ENCODE measurements at regions not wholly inside any gene's neighbourhood (a gene's known extent, or its start where the extent isn't known, plus 50 kb on each side); places are given as distances from the start of the nearest gene placed in this dataset.

DNA sequence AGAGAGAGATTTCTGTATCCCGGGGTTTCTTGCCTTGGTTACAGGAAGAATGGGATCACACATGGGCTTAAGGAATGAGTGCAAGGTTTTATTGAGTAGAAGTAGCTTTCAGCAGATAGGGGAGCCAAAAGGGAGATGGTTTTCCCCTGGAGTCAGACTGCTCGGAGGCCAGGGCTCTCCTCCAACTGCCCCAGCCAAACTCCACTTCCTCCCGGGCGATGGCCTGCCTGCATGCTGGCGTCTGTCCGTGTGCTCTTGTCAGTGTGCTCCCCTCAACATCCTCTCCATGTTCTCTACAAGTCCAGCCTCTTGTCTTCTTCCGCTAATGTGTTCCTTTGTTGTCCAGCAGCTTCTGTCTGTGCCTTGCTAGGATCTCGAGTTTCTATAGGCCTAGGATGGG is 421.3 kb upstream of the ADGRL2 start:
- no peak for DNase-seq

DNA sequence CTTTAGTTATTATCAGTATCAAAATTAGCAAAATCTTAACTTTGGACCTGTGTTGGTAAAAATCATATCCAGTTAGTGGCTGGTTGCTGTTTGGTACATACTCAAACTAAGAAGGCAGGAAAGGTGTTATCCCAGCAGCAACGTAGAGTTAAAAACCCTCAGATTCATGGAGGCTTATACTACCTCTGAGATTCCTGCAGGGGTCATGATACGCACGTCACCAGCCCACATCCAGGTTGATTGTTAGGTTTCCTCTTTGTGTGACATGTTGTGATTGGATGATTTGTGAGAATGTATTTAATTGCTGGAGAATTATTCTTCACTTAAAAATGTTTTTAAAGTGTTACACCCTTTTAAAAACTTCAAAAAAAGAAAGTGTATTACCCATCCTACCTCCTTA is 423.3 kb upstream of the ADGRL2 start:
- no peak for DNase-seq

DNA sequence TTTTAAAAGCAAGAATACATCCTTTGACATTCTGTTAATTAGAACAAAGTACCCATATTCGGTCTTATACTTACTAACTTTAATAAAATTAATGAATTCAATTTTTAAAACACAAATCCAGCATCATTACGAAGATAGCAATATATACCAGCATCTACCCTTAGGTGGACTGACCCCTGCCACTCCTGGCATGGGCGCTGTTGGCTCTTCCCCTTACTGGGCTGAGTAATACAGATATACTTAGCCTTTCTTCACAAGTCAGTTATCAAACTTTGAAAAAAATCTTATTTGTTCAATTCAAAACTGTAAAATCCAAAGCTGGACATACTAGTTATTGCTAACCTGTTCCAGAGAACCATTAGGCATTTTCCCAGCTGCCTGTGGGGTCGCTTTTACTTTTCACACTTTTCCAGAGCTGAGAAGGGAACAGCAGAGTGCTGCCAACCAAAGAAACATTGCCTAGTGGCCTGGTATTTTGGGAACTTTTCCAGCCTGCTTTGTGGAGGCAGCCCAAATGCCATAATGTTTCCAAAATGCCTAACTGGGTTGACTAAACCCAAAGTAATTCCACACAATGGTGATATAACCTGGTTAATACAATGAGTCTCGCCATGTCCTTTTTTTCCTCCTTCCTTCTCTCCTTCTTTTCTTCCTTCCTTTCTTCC is 424.7 kb upstream of the ADGRL2 start:
- DNase-seq, result no peak

DNA sequence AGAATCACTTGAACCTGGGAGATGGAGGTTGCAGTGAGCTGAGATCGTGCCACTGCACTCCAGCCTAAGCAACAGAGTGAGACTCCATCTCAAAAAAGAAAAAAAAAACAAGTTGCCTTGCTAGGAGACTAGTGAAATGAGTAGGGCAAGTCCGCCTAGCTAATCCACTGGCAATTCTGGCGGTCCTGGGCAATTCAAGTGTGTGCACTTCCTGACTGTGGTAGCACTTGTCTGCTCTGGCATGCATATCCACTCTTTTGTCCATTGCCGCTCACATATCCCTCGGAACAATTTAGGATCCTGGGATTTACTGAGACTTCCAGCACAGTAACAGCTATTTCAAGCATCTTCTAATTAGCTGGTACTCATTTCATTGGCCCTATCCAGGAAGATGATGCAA is 426.3 kb upstream of the ADGRL2 start:
- no peak for DNase-seq

DNA sequence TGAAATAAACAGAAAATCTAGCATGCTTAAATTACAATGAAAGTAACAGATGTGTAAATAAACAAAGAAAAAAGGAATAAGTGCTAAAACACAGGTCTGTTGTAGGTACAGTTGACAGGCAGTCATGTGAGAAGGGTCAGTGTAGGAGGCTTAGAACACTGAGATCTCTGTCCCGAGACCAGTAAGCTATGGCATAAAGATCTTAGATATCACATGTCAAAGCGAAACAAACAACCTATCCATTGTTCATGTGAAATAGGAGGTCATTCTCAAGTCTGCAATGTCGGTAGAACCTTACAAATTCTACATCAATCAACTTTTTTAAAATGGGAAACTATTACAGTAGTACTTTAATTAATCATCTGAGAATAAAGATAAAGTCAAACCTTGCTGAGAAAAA is 428.9 kb upstream of the ADGRL2 start:
- no peak for DNase-seq

DNA sequence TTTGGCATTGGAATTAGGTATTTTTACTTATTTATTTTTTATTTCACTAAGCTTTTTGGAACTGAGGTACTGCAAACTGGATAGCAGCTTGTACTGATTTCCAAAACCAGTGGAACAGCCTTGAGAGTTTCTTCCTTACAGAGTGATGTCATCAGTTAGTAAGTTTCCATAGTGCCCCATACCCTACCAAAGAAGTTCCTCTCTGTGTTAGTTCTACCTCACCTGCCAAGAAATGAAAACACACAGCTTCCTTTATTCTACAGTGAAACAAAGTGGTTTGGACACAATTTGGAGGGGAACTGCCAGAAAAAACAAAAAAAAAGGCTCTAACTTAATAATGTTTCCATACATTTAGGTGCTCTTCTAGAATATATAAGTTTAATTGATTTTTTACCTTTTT is 430.9 kb upstream of the ADGRL2 start:
- DNase-seq, result no peak

DNA sequence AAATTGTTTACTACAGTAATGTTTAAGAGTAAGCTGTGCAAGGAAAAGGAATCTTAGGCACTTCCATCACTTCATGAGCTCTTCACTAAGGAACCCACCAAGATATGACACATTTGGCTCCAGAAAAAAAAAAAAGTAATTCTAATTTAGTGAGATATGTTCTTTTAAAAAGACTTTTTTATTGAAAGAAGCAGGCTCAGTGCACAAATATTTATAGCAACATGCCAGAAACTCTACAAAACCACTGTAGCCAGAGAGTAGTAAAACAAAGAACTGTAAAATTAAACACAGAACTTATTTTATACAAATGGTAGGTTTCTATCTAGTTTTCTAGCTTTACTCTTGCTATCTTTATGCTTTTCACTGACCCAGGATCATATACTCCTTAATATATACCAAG is 434.6 kb upstream of the ADGRL2 start:
- no peak for DNase-seq

DNA sequence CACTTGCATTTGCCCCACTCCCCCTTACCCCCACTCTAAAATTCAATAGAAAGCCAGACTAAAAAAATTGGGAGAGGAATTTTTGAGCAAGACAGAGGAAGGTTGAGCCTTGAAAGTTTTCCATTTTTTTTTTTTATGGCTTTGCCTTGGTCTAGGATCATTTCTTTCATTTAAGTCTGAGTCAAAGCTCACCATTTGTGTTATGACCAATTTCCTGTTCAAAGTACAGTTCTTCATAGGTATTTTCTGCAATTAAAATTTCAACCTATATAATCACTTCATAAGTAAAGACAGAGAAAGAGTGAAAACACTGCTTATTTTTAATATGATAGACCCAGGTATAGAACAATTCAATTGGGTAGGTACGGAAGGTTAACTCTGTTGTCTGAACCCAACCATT is 436.6 kb upstream of the ADGRL2 start:
- DNase-seq, result no peak

DNA sequence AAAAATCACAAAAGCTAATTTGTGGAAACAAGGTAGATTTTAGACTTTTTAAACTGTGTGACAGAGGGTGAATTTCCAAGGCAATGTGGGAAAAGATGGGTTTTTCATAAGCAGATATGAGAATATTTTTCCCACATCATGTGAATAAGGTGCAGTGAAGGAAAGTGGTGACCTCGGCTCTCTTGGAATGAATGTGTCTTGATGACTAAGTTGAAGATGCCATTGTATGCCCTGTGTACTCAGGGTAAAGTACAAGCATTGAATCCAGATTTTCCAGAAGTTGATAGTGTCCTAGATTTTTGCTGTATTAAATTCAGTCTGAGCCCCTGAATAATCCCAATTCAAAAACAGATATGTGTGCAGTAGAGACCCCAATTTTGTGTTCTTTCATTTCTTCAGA is 442.6 kb upstream of the ADGRL2 start:
- no peak for DNase-seq

DNA sequence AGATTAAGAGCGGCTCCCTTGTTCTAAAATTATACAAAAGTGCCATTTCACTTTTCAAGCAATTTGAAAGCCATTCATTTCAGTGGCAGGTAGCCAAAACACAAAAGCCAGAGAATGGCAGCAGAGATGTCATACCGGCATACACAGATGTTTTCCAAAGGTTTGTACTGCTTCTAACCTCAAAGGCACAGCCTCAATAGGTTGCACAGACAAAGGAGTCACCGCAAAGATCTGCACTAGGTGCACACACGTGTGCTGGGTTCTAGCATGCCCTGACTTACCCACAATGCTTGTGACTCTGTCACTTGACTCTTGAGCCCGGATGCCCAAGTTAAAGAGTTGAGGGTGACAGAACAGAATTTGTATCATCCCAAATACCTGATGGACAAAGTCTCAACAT is 448.9 kb upstream of the ADGRL2 start:
- DNase-seq, result no peak

DNA sequence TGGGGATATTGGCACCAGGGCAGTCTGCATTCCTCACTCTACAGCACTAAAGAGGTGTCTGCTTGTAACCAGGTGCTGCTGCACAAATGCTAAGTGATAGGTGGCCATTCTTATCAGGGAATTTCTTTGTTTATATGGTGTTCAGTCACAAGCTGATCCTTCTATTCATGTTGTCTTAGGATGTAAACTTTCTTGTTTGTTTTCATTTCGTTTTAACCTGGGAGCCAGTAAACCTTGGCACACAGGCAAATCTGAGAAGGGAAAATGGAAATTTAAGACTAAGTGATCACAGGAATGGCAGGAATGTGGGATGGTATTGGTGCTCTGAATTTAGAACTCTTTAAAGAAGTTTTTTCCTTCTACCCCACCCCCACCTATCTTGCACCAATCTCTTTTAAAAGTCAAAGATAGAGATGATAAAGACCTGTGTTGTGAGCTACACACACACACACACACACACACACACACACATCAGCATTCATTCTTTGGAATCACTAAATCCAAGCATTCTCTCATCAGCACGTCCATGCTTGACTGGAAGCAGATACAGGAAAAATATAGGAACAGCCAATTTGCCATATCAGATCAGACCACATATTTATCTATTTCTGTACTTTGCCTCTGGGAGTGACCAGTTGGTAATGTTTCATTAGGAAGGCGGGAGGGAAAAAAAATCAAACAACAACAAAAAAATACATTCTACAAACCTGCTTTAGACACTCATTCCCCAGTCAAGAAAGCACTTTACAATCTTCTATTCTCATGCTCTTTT is 451.4 kb upstream of the ADGRL2 start:
- no peak for DNase-seq

DNA sequence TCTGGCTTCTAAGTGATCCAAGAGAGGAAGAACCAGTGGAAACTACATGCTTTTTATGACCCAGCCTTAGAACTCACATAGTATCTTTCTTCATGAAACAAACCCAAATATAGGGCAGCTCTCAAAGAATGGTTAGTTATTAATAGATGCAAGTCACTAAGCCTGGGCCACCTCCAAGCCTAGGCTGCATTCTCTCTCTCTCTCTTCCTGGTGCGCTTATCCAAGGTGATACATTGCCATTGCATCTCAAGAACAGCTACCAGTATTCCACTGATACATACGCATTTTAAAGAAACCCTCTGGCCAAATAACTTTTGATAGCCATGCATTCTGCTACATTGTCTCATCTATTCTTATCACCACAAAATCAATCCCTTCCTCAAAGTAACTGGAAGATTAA is 455.6 kb upstream of the ADGRL2 start:
- DNase-seq, result no peak

DNA sequence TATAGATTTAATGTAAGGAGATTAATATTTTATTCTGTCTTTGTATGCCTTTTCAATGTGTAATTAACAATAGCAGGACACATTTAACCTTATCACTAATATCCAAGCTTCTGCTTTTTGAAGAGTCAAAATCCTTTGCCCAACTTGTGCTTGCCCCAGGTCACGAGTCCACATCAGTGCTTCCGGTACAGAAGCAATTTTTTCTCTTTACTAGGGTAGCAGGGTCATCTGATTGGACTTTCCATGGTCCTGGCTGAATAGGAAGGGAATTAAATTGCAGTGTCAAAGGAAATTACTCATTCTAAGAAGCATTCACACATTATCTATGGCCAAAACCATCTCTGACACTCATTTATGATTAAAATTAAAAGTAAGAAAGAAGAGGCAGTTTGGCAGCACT is 460.5 kb upstream of the ADGRL2 start:
- no peak for DNase-seq

DNA sequence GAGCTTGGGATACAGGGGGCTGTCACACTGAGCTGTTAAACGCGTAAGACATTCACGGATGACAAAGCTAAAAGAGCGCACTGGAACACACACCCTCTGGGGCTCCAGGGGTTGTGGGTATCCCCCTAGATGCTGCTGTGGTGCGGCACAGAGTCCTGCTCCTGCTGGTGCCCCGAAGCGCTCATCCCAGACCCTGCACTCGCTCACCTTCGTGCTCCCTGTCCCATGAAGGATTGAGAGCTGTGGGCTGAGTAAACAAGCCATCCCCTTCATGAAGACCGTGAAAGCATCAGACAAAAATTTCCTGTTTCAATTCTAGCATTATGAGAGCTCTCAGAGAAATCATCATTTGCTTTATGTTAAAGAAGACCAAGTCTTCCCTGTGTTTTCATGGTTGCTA is 463.5 kb upstream of the ADGRL2 start:
- no peak for DNase-seq

DNA sequence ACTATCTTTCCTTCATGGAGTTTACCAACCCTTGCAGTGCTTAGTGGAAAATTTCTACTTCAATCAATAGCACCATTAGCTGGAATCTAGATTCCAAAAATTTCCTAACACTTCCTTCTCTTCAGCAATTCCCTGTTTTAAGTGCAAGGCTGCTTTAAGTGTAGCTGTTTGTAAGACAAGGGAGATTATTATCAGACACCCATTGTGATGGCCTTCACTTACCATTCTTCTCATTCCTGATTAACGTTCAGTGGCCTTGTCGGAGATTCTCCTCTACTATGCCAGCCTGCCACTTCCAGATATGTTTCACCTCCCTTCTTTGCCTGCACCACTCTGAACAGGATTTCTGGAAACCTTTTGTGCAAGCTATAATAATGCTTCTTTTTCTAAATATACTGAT is 464.9 kb upstream of the ADGRL2 start:
- no peak for DNase-seq

DNA sequence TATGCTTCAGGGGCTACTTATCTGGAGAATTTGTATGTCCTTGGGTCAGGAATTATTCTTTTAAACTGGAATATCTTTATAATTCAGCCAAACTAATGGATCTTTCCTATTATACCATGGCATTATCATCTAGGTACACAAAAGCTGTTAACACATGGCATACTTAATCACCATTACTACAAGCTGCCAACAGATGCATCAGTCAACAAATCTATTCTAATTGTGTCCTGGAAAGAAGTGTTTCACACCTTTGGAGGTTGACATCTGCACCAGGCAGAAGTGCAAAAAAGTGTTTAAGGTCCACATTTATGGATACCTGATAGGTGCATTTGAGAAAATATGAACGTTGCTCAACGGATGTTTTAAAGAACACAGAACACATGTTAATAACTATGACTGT is 470.2 kb upstream of the ADGRL2 start:
- DNase-seq, result no peak

DNA sequence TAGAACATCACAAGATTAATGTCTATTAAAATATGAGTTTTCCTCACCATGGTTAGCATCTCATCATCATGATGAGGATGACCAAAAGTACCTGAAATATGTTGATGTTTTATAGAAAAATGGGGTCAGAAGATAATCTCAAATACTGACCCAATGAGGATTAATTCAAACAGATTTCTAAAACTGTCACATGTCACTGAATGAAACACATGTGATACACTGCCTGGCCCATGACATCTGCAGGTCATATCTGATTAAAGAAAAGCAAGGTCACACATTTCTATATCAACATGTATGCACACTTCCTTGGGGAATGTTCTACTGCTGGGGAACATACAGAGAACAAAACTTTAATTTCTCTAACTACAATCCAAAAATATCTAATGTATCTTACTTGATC is 470.6 kb upstream of the ADGRL2 start:
- no peak for DNase-seq

DNA sequence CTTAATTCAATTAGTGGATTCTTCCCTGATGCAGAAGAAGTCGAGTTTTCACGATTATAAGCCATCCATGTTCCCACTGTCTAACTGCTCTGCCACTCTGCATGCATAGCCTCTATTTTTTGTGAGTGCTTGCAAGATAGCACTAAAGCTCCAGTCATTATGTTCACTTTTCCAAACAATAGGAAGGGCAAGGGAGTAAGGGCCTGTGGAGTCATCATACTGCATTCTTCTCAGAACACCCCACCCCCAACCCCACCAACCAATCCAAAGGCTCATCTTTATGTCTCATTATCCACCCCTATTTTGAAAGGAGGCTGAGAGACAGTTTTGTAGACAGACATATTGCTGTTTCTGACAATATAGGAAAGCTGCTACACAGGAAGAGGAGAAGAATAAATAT is 471.7 kb upstream of the ADGRL2 start:
- DNase-seq, result no peak

DNA sequence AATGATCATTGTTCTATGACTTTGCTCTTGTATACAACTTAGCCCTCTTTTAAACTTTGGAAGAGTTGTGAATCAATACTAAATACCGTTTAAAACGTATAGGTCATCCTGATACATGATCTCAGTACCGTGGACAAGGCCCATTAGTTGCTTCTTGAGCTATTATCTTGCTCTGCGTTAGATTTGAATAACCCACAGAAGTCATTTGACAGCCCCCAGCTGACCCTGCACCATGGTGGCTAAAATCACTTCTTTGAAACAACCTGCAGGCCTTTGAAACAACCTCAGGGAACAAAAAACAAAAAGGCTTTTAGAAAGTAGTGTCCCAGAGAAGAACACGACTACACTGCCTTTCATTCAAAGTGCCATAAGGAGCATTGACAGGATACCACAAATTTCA is 473.0 kb upstream of the ADGRL2 start:
- no peak for DNase-seq

DNA sequence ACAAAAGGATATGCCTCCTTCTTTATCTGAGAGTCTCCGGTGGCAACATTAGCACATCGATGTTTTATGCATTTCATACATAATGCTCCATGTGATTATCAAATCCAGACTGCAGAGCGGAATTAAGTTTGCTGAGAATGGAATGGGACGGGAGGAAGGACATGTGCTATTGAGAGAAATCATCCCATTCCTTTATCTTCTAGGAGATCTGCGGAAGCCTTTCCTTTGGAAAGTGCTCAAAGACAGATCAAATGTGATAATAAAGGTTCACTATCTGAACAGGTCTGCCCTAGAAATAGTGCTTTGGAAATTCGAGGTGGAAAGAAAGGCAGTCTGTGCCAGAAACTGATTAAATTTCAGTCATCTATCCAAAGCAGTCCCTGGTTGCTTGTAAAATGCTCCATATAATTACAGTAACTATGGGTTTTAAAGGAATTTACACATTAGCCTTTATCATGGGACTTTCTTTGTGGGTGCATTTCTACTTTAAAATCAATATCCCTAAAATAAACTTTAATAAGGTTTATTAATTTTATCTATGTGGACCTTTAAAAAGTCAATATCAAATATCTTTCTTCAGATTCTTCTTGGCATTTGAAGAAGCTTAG is 473.5 kb upstream of the ADGRL2 start:
- DNase-seq, result no peak

DNA sequence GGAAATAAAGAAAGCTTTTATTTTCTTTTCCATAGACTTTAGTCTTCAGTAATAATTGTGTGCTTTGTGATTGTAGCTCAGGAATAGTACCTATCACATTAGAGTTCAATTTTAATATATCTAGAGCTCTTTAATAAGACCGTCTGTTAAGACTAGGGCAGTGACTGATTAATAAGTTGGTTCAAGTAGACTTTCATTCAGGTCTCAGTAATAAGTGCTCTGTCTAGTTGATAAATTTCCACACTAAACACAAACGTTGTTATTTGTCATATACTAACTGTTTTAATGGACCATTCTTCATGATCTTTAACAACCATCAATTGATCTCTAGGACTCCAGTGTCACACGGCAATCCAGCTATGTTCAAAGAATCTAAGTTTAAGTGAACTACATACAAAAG is 474.5 kb upstream of the ADGRL2 start:
- no peak for DNase-seq

DNA sequence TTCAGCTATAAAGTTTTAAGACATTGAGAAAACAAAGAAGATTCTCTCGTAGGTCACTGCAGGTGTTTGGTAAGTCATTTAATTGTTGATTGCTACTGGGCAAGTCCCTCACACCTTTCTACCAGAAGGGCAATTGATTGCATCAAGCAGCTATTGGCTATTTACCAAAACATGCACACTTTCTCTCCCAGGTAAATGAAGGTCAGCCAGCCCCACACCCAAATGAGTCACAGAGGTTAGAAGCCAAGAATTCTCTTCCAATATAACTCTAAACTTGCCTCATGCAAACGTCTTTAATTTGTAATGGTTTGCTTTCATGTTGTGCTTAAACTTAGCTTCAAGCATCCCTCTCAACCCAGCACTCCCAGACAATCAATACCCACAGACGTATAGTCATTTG is 475.3 kb upstream of the ADGRL2 start:
- DNase-seq, result no peak

DNA sequence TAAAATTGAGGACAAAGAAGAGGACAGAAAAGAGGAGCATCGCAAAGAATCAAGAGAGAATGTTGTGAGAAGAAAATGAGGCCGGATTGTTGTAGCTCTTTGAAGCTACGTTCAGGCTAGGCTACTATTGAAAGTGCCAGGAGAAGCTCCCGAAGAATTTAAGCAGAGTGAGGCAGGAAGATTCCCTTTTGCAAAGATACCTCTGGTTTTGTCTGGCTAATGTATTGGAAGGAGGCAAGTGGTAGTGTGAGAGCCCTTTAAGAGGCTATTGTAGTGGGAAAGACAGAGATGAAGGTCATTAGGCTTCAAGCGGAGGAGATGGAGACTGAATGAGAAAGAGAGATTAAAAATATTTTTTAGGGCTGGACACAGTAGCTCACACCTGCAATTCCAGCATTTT is 476.9 kb upstream of the ADGRL2 start:
- no peak for DNase-seq

DNA sequence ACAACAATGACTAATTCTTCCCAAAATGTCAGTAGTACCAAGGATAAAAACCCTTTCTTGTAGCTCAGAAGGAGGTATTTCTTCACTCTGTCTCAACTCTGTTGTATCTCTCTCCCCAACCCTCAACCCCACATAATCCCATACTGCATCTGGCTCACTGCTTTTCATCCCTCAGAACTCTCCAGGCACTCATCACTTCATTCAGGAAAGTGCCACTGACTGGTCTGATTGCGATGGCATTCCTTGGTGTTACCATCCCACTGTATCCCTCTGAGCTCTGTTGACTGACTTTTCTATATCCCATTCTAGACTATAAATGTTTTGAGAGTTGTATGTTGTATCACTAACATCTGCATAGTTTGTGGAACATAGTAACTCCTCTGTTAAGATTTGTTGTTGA is 483.5 kb upstream of the ADGRL2 start:
- DNase-seq, result no peak
